HL-60 (cell line): ENCODE measurements at regions not wholly inside any gene's neighbourhood (a gene's known extent, or its start where the extent isn't known, plus 50 kb on each side); places are given as distances from the start of the nearest gene placed in this dataset.
"Not testable (repeated sequence)": the region's sequence is repeated elsewhere in the genome, so short reads cannot be mapped to it uniquely, and the experiment has no call there.

Source experiments
- DNase-seq, 2 experiments: peaks; one replicate each; pipeline ENCODE4 v3.0.0-alpha.2; 2010 to 2020; ENCODE audit warnings: low read depth in 1 of 2, low spot score in 1 of 2
- H3K27ac ChIP-seq: fragments of 250-450 bp; sonication (Bioruptor Pico); replicated peaks from 2 replicates; pipeline ENCODE4 v1.5.1; 2020; ENCODE audit warnings: mild to moderate bottlenecking, moderate library complexity
- H3K27me3 ChIP-seq: fragments of 250-450 bp; sonication (Bioruptor Pico); 2 replicates; pipeline ENCODE4 v1.5.1; 2021; ENCODE audit warnings: mild to moderate bottlenecking, moderate library complexity; ENCODE audit not compliant: insufficient read depth, poor library complexity, severe bottlenecking
- H3K4me3 ChIP-seq: replicated peaks from 2 replicates; pipeline ENCODE4 v1.5.1; 2011; ENCODE audit warnings: mild to moderate bottlenecking, control low read depth, low read length; ENCODE audit not compliant: insufficient read depth
- CTCF ChIP-seq: IDR thresholded peaks from one replicate; pipeline ENCODE4 v1.5.1; 2011; ENCODE audit warnings: low read length, control low read depth, inconsistent platforms; ENCODE audit not compliant: insufficient read depth
- GABPA ChIP-seq: IDR thresholded peaks from 2 replicates; pipeline ENCODE4 v1.6.1; 2012; ENCODE audit warnings: low read depth
- POLR2AphosphoS5 ChIP-seq: IDR thresholded peaks from 2 replicates; pipeline ENCODE4 v1.6.1; 2012; ENCODE audit warnings: low read depth
- REST ChIP-seq: IDR thresholded peaks from 2 replicates; pipeline ENCODE4 v1.6.1; 2012; ENCODE audit warnings: low read depth; ENCODE audit not compliant: insufficient replicate concordance
- SPI1 ChIP-seq: IDR thresholded peaks from 2 replicates; pipeline ENCODE4 v1.6.1; 2012; ENCODE audit warnings: low read depth, mild to moderate bottlenecking, borderline replicate concordance

- no peak overlapping the region for H3K4me3 ChIP-seq
- H3K27me3 ChIP-seq = no peaks in the 10 kb centered on the region
- no peak overlapping the region for H3K27ac ChIP-seq
- TF ChIP-seq POLR2AphosphoS5 (no peak), GABPA (no peak), REST (no peak), SPI1 (no peak), CTCF (no peak)
- DNase-seq = no peak
Measured at GRCh38 chr5:131000289-131000688, 164.8 kb downstream of the HINT1 start.

- not testable (repeated sequence) for H3K27me3 ChIP-seq, H3K4me3 ChIP-seq, H3K27ac ChIP-seq, DNase-seq
Measured at GRCh38 chr5:130996720-130997119, 168.3 kb downstream of the HINT1 start.

GRCh38 chr5:130995851-130996250 lies 169.2 kb downstream of the HINT1 start:
- TF ChIP-seq GABPA = no peak
- Histone ChIP-seq H3K27me3 (no peaks in the 10 kb centered on the region), H3K27ac (no peak overlapping the region), H3K4me3 (no peak overlapping the region)
- no peak for DNase-seq

GRCh38 chr5:130995254-130995515 lies 169.9 kb downstream of the HINT1 start:
- Histone ChIP-seq H3K27me3 (no peaks in the 10 kb centered on the region), H3K27ac (no peak overlapping the region), H3K4me3 (no peak overlapping the region)
- DNase-seq = no peak
- TF ChIP-seq REST = no peak
- TF ChIP-seq POLR2AphosphoS5 = no peak
- no peak for TF ChIP-seq SPI1
- no peak for TF ChIP-seq GABPA
- no peak for TF ChIP-seq CTCF

- Histone ChIP-seq H3K27me3 (no peaks in the 10 kb centered on the region), H3K27ac (no peak overlapping the region), H3K4me3 (no peak overlapping the region)
- TF ChIP-seq POLR2AphosphoS5 = no peak
- TF ChIP-seq CTCF = no peak
- TF ChIP-seq GABPA = no peak
- no peak for TF ChIP-seq SPI1
- TF ChIP-seq REST = no peak
- DNase-seq = no peak
Measured at GRCh38 chr5:130994496-130995253, 170.4 kb downstream of the HINT1 start.
